GM19351 (cell line): ENCODE measurements at regions not wholly inside any gene's neighbourhood (a gene's known extent, or its start where the extent isn't known, plus 50 kb on each side); places are given as distances from the start of the nearest gene placed in this dataset.

Experiments
- ATAC-seq: cut with Tn5 transposase; IDR thresholded peaks from one replicate; pipeline ENCODE4 v1.9.1; 2021; ENCODE audit warnings: mild to moderate bottlenecking, moderate library complexity; ENCODE audit not compliant: unreplicated experiment

DNA sequence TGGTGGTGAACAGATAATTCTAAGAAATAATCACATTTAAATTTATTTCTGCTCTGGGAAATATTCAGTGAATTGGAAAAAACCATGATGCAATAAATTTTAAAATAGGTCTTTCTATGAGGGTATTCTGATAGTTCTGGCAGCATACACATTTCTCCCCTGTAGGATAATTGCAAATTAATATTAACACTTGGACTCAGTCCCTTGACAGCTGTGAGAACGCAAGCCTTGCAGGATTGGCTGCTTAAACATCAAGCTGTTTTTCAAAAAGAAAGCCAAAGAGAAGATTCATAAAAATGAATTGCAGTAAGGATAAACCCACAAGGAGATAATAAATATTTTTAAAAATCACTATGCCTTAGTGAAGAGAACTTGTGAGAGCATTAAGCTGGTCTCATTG is 180.0 kb downstream of the MTRR start:
- ATAC-seq = no peak

GRCh38 chr5:8050616-8051175 is 181.7 kb downstream of the MTRR start:
- ATAC-seq = no peak

DNA sequence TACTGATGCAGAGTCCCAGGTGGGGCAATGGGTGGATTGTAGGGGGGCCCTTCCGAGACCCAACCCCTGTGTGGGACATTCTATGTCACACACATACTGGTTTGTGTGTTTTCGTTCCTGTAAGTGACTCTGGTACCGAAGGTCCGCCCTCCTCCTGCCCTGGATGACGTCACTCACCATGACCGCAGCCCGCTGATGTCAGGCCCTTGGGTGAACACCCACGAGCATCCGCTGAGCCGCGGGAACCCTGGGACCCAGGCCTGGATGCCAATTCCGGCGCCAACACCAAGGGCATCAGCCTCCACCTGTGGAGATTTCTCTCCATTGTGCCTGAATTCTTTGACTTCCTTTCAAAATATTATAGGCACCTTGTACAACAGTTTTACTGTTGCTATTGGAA is 184.3 kb downstream of the MTRR start:
- ATAC-seq = no peak

DNA sequence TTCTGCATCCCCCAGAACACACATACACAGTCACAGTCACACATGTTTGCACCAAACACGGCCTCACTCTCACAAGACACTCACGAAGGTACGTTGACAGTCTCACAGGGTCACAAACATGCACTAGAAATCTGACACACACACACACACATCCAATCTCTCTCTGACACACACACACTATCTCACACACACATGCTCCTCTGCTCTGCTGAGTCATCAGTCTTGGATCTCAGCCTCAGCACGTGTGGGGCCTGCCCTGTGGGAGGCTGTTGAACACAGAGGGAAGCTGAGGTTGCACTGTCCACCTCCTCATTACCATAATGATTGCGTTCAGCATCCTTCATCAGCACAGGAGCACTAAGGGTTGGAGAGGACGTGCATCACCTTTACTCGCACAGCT is 188.8 kb downstream of the MTRR start:
- no peak for ATAC-seq

DNA sequence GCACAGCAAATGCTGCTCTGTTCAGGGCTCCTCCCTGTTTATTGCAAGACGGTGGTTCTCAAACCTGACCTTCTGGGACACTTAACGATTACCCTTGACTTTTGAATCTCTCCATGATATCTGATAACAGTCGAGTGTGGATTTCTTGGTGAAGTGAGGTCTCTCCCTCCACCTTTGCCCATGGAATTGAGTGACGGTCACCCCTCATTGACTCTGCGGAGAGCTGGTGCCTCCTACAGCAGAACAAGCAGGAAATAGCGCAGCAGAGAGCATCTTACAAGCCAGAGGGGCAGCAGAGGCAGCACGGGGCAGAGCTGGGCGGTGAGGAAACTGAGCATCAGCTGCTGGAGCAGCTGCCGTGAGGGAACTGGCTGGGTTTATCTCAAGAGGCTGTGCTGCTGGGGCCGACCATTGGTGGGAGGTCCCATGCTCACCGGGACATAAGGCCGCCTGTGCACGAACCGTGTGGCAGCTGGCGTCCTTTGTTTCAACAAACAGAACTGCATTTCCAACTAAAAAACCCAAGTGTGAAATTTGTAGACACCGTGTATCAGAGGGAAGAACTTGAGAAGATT is 189.8 kb downstream of the MTRR start:
- no peak for ATAC-seq

DNA sequence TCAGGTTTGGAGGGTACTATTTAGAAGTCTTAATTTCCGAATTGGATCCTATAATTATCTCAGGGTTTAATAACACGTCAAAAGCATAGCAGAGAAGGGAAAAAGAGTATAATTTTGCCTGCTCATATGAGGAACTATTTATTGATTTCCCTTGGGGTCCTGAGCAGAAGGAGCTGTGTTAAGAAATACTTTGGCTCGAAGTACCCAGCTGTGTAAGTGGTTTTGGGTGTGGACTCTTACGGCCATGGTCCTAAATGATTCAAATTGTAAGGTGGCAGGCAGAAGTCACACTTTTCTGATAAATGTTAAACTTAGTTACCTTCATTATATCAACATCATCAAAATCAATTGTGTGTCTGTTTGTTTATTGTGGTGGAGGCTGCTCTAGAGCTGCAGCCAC is 190.4 kb downstream of the MTRR start:
- no peak for ATAC-seq

DNA sequence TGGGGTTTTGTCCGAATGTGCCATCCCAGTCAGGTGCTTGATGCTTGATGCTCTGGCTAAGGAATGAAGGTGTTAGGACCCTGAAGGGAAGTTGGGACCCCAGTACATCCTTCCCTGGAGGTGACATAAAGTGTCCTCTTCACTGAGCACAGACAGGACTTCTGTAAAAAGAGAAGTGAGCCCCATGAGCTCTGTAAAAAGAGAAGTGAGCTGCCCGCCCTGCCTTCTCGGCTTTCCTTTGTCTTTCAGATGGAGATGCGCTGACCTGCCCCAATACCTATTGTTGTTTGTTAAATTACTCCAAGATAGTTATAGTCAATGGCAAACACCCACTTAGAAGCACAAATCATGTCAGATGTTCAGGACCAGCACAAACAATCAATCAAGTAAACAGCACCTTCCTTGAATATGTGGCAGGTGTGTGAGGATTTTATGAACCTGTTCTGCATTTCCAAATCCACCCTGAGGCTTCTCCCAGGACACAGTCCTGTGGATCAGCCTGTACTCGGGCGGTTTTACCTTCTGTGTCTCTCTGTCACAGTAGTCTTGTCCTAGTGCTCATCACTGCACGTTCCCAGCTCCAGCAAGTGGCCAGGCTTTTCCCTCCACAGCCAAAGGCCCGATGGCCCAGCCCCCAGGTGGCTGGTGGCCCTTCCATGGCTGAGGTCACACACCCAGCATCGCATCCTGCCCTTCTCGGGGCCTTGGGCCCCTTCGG is 191.4 kb downstream of the MTRR start:
- no peak for ATAC-seq

DNA sequence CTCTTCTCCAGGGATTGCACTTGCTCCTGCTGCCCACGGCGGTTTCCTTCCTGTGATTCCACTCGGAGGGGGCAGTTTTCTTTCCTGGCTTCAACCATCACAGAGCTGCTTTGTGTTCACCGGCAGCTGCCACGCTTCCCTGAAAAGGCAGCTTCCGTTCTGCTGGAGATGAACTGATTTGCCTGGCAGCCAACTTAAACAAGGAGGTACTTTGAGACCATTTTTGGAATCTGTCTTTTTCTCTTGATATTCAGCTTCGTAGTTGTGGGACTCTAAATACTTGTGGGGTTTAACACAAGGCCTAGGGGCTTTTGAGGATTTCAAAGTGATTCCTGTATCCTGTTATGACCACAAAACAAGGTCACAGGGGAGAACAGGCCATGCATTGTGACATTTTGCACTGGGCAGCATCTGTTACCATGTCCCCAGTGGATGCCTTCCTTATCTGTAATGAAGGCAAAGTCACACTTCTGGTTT is 192.0 kb downstream of the MTRR start:
- ATAC-seq = no peak

GRCh38 chr5:8062521-8062920 is 193.6 kb downstream of the MTRR start:
- ATAC-seq = no peak

GRCh38 chr5:8068078-8068477 is 199.1 kb downstream of the MTRR start:
- no peak for ATAC-seq

- ATAC-seq = no peak
These were observed 201.2 kb downstream of the MTRR start for GRCh38 chr5:8070138-8070537.

DNA sequence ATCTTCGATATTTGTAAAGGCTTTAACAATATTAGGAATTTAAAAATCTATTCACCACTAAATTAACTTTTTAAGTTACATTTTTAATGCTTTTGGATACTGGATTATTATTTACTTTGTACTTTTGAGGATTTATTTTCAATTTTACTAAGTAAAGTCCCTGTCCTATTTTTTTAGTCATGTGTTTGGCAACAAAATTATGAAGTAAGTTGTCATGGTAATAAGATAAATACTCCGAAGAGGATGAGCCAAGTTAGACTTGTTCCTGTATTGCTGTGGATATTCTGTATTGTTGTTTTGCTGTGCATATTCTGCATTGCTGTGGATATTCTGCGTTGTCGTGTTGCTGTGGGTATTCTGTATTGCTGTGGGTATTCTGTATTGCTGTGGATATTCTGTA is 210.1 kb downstream of the MTRR start:
- no peak for ATAC-seq

DNA sequence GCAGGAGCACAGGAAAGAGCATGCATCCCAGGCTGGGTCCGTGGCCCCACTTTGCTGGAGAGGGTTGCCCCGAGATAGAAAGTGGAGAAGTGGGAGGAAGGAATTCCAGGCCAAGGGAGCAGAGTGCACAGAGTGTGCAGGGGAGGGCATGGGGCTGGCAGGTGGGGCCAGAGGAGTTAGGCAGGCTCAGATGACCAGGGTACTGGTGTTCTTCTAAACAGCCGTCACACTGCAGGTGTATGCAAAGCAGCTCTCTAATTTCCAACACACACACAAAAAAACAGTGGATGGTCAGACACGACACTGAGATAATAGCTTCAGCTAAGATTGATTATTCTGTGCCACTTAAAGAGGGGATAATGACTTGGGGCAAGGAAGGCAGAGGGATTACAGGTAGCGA is 212.2 kb downstream of the MTRR start:
- no peak for ATAC-seq

DNA sequence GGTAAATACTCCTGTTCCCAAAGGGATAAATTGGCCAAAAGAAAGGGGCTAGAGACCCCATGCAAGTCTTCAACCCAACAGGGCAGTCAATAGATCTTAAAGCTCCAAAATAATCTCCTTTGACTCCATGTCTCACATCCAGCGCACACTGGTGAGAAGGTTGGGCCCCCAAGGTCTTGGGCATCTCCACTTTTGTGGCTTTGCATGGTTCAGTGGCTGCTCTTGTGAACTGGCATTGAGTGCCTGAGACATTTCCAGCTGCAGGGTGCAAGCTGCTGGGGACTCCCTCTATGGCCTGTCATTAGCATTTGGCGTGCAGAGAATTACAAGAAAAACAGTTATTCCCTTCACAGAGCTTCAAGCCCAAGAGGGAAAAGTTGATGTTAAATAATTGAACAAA is 224.7 kb downstream of the MTRR start:
- no peak for ATAC-seq

DNA sequence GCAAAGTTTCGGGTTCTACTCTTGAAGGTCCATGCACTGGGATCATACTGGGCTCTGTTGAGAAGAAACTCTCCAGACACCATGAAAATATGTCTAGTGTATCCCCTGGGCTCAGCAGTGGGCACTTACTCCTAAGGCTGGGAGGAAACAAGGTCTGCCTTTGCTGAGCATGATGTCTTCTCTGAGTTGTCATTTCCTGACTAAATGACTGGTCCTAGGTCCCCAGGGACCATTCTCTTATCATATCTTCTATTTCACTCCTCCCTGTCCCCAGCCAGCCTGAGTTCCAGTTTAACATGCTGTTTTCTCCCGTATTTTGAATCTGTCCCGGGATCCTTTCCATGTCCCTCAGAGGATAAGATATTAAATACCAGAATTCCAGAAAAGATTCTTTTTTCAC is 225.4 kb downstream of the MTRR start:
- ATAC-seq = no peak

GRCh38 chr5:8097146-8097545 is 228.2 kb downstream of the MTRR start:
- ATAC-seq = no peak

GRCh38 chr5:8098081-8098480 is 229.1 kb downstream of the MTRR start:
- no peak for ATAC-seq

GRCh38 chr5:8102714-8103113 is 233.8 kb downstream of the MTRR start:
- no peak for ATAC-seq

GRCh38 chr5:8114597-8115266 is 245.8 kb downstream of the MTRR start:
- no peak for ATAC-seq

- no peak for ATAC-seq
These were observed 254.6 kb downstream of the MTRR start for GRCh38 chr5:8123559-8123958.

DNA sequence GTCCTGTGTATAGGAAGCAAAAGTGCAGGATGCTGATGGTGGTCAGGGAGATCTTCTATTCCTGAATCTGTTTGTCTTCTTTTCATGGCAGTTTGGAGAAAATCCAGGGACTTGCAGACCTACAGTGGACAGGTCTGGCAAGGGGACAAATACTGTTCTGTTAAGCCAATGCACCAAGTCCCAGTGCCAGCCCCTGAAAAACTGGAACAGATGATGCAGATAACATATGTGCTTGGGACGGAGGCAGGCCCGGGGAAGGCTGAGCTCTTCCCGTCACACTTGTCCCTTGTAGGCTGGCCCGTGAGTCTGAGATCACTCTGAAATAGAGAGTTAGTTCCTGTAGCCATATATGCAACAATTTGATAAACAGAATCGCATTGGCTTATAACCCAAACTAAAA is 265.7 kb downstream of the MTRR start:
- no peak for ATAC-seq

DNA sequence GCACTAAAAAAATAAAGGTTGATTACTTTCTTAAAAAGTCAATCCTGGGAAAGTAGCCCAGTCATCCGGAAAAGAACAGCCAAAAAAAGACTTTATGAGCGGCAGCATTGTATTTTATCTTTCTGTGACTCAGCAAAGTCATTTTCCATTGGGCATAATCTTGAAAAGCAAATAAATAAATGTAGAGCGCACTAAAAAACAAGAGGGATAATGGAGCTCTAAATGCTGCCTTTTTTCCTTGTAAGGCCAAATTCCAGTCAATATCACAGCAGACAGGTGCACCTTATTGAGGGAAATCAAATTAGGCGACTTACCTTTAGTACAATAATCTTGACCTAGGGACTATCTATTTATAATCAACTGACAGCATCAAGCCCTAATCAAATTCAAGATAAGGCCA is 266.8 kb downstream of the MTRR start:
- no peak for ATAC-seq
